ENCODE measurements at regions not wholly inside any gene's neighbourhood (a gene's known extent, or its start where the extent isn't known, plus 50 kb on each side); places are given as distances from the start of the nearest gene placed in this dataset.

GRCh38 chr11:24225501-24225900 is 271.4 kb upstream of the LUZP2 start:
- TF ChIP-seq CTCF (IDR thresholded peaks at IDR 0.05) (no peak), POLR2A (IDR thresholded peaks at IDR 0.05) (no peak)

All from suprapubic skin (tissue), 3 donors.